D341Med (cell line): ENCODE measurements at regions not wholly inside any gene's neighbourhood (a gene's known extent, or its start where the extent isn't known, plus 50 kb on each side); places are given as distances from the start of the nearest gene placed in this dataset.

Experiments used
- DNase-seq: peaks from one replicate; pipeline ENCODE4 v3.0.0; 2012; ENCODE audit warnings: low spot score

DNA sequence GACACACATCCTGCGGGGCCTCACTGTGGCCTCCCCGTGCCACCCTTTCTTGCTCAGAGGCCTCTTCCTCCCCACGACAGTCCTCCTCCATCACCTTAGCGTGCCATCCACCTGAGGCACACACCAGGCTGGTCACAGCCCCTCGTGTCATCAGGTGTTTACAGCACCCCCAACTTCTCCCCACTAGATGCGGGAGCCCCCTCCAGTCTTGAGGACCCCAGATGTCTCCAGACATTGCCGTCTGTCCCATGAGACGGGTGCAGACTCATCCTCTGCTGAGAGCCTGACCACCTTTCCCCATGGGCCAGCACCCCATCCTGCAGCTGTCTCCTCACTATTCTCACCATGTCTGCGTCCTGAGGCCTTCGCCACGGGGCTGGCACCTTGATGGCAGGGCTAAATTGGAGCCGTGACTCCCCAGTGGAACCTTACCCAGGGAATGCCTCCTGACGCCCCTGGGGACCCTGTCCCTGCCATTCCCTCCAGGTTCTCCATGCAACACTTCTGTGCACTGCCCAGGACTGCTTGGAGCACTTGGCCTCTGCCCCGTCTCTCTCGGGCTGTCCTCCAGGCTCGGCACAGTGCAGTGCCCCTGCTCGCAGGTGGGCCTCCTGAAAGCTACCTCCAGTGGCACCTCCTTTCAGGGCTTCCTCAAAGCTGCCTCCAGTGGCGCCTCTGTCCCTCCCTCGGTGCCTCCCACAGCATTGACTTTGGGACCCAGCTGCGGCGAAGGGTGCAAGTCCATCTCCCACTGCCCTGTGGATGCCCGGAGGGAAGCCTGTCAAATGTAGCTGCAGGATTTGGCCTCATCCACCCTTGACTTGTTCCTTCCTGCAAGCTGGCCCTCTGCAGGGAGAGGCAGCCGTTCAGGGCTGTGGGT is 1386.8 kb downstream of the BRD1 start:
- DNase-seq, result no peak

DNA sequence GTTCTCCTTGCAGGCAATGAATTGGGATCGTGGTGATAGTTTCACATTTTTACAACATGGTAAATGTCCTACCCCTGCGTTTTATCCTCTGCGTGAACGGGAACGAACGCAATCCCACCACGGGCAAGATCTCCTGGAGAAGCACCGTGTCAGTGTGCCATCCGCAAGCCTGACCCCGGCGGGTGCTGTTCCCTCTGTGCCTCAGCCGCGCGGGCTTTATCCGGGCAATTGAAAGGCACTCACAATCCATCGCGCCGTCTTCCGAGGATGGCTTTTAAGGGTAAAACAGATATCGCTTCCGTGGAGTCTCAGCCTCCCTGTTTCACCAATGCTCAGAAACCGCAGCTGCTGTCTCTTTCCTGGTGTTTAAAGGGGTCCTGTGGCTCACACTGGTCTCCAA is 1387.5 kb downstream of the BRD1 start:
- DNase-seq, result no peak

- DNase-seq, result no peak
Measured at GRCh38 chr22:48439560-48440135, 1388.0 kb downstream of the BRD1 start.

GRCh38 chr22:48438800-48439559 is 1388.7 kb downstream of the BRD1 start:
- DNase-seq, result no peak

DNA sequence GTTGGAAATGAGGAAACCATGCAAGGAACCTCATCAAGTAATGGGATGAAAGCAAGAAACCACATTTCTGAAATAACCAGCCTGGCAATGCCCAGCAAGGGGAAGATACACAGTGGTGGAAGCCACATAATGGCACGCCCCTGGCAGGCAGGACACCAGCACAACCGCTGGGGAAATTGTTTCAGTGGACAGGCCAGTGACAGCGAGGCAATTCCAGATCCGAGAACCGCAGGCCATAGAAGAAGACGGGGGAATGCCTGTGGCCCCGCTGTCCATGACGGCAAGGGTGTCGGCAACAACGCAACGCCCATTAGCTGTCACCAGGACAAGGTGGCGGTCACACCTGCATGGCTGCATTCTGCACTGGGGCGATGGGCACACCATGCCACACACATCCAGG is 1389.6 kb downstream of the BRD1 start:
- no peak for DNase-seq

DNA sequence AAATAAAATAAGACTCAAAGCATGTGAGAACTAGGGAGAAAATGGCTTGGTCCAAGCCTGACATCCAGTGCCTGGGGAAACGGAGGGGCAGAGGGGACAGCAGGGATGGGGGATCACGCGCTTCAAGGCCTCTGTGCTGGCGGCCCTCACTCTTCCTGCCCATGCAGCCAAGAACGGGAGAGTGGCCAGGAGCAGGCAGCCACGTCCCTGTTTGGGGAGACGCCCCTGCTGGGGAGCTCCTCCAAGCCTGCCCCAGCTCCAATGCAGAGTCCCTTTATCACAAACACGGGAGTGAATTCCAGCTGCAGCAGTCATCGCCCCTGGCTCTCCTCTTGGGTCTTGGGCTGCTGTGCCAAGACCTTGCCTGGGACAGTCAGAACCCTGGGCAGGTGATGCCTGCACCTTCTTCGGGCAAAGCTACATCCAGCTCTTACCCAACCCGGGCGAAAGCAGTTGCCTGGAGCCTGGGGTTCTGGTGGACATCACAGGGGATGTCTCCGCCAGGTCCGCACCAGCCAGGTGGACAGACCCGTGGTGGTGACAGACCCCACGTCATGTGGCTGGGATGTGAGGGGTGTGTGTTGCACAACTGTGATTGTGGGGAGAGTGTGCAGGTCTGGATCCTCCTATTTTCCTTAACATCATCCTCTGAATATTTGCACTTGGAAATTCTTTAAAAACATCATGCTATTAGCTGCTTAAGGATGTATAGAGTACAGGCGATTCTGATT is 1391.3 kb downstream of the BRD1 start:
- DNase-seq, result no peak

DNA sequence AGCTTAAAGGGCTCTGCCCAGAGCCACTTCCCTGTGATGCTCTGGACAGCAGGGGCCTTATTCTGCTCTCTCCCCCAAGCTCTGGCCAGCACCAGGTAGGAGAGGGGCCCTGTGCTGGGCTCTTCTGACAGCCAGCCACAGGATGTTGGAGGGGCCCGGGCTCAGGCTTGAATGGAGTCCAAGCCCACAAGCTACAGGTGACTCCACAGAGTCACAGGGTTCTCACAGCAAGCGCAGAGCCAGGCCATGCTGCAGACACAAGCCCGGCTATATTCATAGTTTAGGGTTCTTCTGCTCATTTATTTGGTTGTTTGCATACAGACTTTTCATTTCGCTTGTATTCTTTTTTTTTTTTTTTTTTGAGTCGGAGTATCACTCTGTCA is 1392.8 kb downstream of the BRD1 start:
- no peak for DNase-seq

DNA sequence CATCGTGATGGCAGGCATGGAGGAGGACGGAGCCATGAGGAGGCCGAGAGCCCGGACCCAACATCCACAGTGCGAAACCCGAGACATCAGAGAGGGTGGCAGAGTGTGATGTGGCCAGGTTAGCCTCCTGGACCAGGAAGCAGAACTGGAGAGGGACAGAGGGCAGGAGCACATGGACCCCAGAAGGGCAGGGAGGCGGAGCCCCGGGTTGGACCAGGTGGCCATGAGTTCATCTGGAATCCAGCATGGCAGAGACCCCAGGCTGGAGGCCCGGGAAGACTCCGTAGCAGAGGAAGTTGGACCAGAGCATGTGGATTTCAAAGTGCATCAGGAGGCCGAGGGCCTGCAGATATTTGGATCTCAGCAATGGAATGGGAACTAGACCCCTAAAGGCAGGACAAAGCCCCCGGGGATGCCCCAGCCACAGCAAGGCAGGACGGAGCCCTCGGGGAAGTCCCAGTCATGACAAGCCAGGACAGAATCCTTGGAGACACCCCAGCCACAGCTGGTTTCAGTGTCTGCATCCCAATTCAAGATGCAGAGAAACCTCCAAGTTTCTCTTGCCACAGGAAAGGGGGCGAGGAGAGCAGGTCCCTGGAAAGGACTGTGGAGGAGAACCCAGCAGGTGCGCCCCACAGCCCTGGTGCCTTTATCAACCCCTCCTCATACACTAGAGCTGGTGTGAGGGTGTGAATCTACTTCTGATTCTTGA is 1393.4 kb downstream of the BRD1 start:
- no peak for DNase-seq

DNA sequence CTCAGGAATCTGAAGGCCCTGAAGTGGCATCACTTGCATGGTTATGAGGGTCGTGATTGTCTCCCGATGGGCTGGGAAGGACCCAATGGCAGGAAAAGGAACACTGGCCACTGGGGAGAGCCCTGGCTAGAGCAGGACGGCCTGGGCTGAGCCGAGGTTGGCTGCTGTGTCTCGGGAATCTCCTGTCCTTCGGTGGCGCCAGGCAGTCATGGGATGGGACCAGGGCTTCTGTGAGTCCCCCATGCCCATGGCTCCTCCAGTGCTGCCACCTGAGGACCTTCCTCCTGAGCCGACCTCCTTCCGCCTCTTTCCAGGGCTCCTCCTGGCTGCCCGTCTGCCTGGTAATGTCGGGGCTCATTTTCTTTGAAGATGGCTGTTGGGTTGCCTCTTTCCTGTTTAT is 1394.0 kb downstream of the BRD1 start:
- DNase-seq, result no peak

- no peak for DNase-seq
Measured at GRCh38 chr22:48432781-48433518, 1394.7 kb downstream of the BRD1 start.

DNA sequence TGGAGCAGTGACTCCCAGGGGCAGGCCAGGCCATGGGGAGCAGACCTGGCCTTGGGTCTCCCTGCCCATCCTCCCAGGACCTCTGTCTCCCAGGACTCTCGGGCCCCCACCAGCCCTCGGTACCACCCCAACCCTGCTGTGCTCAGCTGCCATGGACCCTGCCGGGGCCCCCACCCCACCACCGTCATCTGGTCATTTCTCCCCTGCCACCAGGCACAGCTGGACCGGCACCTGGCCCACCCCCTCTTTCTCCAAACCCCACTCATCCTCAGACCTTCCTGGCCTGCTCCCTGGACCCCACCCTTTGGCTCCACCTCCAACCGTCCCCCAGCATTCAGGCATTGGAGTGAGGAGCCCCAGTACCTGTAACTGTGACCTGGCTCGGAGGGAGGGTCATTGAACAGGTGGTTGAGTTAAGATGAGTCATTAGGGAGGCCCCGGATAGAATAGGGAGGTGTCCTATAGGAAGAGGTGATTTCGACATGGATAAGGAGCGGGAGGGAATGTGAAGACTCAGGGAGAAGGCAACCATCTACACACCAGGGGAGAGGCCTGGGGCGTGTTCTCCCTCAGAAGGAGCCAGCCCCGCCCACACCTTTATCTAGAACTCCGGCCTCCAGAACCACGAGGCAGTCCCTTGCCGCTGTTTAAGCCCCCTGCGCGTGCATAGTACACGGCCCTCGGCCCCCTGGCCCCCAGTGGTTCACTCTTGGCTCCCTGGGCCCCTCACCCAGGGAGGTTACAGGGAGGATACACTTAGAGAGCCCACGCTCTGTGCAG is 1395.9 kb downstream of the BRD1 start:
- no peak for DNase-seq

GRCh38 chr22:48431014-48431413 is 1396.7 kb downstream of the BRD1 start:
- DNase-seq, result no peak

DNA sequence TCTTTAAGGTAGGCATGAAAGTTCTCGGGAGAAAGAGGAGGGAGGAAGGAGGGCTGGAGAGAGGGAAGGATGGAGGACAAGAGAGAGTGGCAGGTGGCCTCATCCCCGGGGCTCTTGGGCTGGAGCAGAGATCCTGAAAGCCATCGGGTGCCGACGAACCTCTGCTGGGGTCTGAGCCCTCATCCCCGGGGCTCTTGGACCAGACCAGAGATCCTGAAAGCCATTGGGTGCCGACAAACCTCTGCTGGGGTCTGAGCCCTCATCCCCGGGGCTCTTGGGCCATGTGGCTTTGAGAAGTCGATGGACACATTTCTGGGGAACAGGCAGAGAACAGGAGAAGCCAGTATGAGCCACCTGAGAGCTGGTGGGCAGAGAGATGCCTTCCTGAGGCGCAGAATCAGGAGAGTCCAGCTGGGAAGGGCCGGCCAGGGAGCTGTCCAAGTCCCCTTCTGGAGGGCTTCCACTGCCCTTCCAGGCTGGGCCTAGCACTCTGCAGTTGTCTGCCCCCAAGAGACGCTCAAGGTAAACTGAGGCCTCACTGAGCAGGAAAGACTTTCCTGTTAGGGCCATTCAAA is 1398.1 kb downstream of the BRD1 start:
- DNase-seq, result no peak

DNA sequence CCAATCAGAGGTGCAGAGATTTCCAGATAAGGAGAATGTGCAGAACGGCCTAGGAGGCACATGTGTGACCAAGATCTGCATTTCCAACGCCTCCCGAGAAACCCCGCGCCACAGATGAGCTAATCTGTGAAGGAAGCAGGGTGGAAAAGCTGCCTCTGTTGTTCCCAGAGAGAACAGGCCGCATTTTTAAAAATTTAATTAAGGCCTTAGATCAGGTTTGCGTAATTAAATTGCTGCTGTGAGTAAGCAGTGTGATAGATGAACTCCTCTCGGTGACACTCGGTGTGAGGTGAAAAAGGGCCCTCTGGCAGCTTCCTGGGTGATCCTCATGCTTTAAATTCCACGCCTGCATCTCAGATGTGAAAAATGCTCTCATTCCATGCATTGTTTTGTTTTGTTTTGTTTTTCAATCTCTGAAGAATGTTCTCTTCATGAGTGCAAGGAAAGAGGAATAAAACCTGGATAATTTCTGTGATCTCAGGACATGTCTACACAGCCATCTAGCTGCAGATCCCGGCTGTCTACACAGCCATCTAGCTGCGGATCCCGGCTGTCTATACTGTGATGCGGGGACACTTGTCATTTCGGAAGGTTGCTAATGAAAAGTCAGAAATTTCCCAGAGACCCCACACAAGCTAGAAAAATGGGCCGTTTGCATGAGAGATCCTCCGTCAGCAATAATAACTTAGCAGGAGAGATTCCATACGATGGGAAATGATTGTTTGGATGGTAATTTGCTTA is 1398.9 kb downstream of the BRD1 start:
- no peak for DNase-seq

DNA sequence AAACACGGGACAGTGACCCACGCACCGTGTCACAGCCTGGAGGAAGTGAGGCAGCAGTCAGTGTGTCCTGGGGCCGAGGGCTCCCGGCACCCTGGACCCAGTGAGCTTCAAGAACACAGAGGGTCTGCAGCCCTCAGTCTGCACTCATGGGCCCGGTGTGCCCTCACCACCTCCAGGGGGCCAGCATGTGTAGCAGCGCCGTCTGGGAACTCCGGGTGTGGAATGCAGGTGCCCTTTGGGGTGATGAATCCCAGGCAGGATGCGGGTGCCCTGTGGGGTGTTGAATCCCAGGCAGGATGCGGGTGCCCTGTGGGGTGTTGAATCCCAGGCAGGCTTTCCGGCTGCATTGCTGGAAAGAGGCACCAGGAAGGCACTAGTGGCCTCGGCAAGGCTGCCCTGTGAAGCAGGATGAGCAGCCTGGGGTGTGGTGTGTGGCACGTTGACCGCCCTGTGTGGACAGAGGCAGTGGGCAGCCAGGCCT is 1399.9 kb downstream of the BRD1 start:
- no peak for DNase-seq

GRCh38 chr22:48426466-48427380 is 1401.0 kb downstream of the BRD1 start:
- DNase-seq, result no peak

DNA sequence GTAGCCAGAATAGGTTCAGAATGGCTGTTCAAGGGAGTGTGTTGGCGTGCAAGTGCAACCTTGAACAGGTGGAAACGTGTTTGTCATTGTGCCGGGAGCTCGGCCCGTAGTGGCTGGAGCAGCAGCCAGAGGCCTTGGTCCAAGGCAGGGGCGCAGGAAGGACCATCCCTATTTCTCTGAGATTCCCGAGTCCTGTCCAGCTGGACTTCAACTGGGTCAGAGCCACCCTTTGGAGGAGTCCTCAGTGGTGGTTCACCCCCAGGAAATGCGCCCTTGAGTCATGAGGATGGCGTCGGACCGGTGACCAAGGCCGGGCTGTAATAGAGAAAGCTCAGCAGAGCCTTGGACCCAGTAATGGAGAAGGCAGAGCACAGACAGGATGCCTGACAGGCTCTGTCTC is 1402.0 kb downstream of the BRD1 start:
- no peak for DNase-seq

DNA sequence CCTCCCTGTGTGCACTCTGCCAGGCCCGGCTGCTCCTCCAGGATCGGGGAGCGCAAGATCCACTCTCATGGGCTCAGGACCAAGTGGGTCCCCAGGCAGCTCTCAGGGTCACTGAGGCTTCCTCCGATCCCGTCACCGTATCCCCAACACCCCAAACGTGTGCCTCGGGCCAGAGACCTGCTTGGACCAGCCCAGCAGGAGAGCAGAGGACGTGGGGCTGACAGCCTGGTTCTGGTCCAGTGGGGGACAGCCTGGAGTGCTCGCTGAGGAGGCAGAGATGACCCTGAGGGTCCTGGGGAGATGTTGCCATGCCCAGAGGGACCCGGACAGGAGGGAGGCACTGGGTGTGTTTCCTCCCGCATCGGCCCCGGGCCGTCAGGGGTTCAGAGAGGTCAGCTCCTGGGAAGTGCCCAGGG is 1402.6 kb downstream of the BRD1 start:
- DNase-seq, result no peak
